Gastrocnemius medialis (tissue), 4 donors: ENCODE measurements at regions not wholly inside any gene's neighbourhood (a gene's known extent, or its start where the extent isn't known, plus 50 kb on each side); places are given as distances from the start of the nearest gene placed in this dataset.

Experiments used
- ATAC-seq, 2 donors: fragments of 150-250 bp; one replicate each; pipeline ENCODE4 v1.9.1; 2016
- DNase-seq, 2 donors: peaks; one replicate each; pipeline ENCODE4 v3.0.0-alpha.2; 2019
- H3K27ac ChIP-seq, 4 donors: fragments of 200-600 bp; sonication (generic); 1 replicate in 1 of 4; 2 replicates in 3 of 4; pipeline ENCODE4 v1.5.1; 2016 to 2018; ENCODE audit warnings: mild to moderate bottlenecking in 2 of 4, moderate library complexity in 1 of 4
- H3K27me3 ChIP-seq, 3 donors: fragments of 200-600 bp; sonication (generic) in 2 of 3; 1 replicate in 1 of 3; 2 replicates in 2 of 3; pipeline versions ENCODE4 v1.5.1 to v1.6.0; 2016 to 2019; ENCODE audit warnings: mild to moderate bottlenecking in 1 of 3, moderate library complexity in 1 of 3
- H3K36me3 ChIP-seq, 2 donors: fragments of 200-600 bp; sonication (generic) in 1 of 2; one replicate each; pipeline ENCODE4 v1.5.1; 2017 to 2018
- H3K4me1 ChIP-seq, 2 donors: fragments of 200-600 bp; sonication (generic) in 1 of 2; one replicate each; pipeline ENCODE4 v1.5.1; 2016 to 2017; ENCODE audit warnings: mild to moderate bottlenecking in 2 of 2
- H3K4me3 ChIP-seq, 4 donors: fragments of 200-600 bp; sonication (generic) in 3 of 4; 1 replicate in 1 of 4; 2 replicates in 3 of 4; pipeline ENCODE4 v1.5.1; 2016 to 2019; ENCODE audit warnings: mild to moderate bottlenecking in 2 of 4
- H3K9me3 ChIP-seq, 3 donors: fragments of 200-600 bp; sonication (generic) in 2 of 3; 1 replicate in 1 of 3; 2 replicates in 2 of 3; pipeline ENCODE4 v1.5.1; 2016 to 2019
- CTCF ChIP-seq, 5 experiments: fragments of 450-650 bp in 3 of 5; fragments of 200-600 bp in 2 of 5; sonication (generic) in 2 of 5; IDR thresholded peaks in 4 of 5; conservative IDR thresholded peaks in 1 of 5; 1 replicate in 4 of 5; 2 replicates in 1 of 5; pipeline ENCODE4 v1.5.1; 2016 to 2019; ENCODE audit warnings: antibody characterized with exemption in 5 of 5, mild to moderate bottlenecking in 3 of 5, moderate library complexity in 3 of 5
- POLR2A ChIP-seq, 2 donors: fragments of 450-650 bp; IDR thresholded peaks; one replicate each; pipeline ENCODE4 v1.6.1; 2017; ENCODE audit warnings: antibody characterized with exemption in 2 of 2, mild to moderate bottlenecking in 2 of 2, moderate library complexity in 2 of 2
- in situ Hi-C, 4 donors: fragments of 200-750 bp; cut with MboI; loops; one replicate each; pipeline versions ENCODE4 v1.15.0 to v1.8.0; 2017; ENCODE audit warnings: low sequenced_read_pairs in 4 of 4
- intact Hi-C: fragments of 100-400 bp; cut with DNase I; formaldehyde crosslinking; loops from one replicate; pipeline ENCODE4 v1.15.1; 2023; ENCODE audit warnings: low total_unique reads

- TF ChIP-seq CTCF (IDR thresholded peaks at IDR 0.05 in 4 of 5, conservative IDR thresholded peaks at IDR 0.05 in 1 of 5) (no peak), POLR2A (IDR thresholded peaks at IDR 0.05) (no peak)
Observed at GRCh38 chrX:125694171-125694570, 374.5 kb downstream of the TEX13C start.

GRCh38 chrX:125709074-125709473 lies 389.4 kb downstream of the TEX13C start:
- intact Hi-C loops (no loop called here), in situ Hi-C loops (no loop called here)
- H3K4me1 ChIP-seq, result no peaks in the 10 kb centered on the region
- DNase-seq (no peak), ATAC-seq (no peak)
- TF ChIP-seq POLR2A (IDR thresholded peaks at IDR 0.05) (no peak), CTCF (IDR thresholded peaks at IDR 0.05 in 4 of 5, conservative IDR thresholded peaks at IDR 0.05 in 1 of 5) (no peak)
- H3K9me3 ChIP-seq, result no peaks in the 10 kb centered on the region
- H3K36me3 ChIP-seq, result no peaks in the 10 kb centered on the region
- no peak overlapping the region for H3K27ac ChIP-seq
- H3K27me3 ChIP-seq, result no peaks in the 10 kb centered on the region
- no peak overlapping the region for H3K4me3 ChIP-seq

More at GRCh38 chrX:125694171-125694570, 374.5 kb downstream of the TEX13C start:
- Histone ChIP-seq H3K36me3 (no peaks in the 10 kb centered on the region), H3K27ac (no peak overlapping the region), H3K27me3 (no peaks in the 10 kb centered on the region), H3K4me1 (no peaks in the 10 kb centered on the region), H3K4me3 (no peak overlapping the region), H3K9me3 (no peaks in the 10 kb centered on the region)
- no peak for DNase-seq
- no peak for ATAC-seq
- in situ Hi-C loops (no loop called here), intact Hi-C loops (no loop called here)

- H3K4me1 ChIP-seq, result no peaks in the 10 kb centered on the region
- no peak overlapping the region for H3K27ac ChIP-seq
- no peaks in the 10 kb centered on the region for H3K36me3 ChIP-seq
- H3K27me3 ChIP-seq, result no peaks in the 10 kb centered on the region
- in situ Hi-C loops (no loop called here), intact Hi-C loops (no loop called here)
- no peak for ATAC-seq
- no peaks in the 10 kb centered on the region for H3K9me3 ChIP-seq
- H3K4me3 ChIP-seq, result no peak overlapping the region
- TF ChIP-seq POLR2A (IDR thresholded peaks at IDR 0.05) (no peak), CTCF (IDR thresholded peaks at IDR 0.05 in 4 of 5, conservative IDR thresholded peaks at IDR 0.05 in 1 of 5) (no peak)
- DNase-seq, result no peak
Observed at GRCh38 chrX:125709532-125709931, 389.9 kb downstream of the TEX13C start.

- Histone ChIP-seq H3K4me1 (no peaks in the 10 kb centered on the region), H3K27ac (no peak overlapping the region), H3K4me3 (no peak overlapping the region), H3K9me3 (no peaks in the 10 kb centered on the region), H3K36me3 (no peaks in the 10 kb centered on the region), H3K27me3 (no peaks in the 10 kb centered on the region)
- ATAC-seq (no peak), DNase-seq (no peak)
- intact Hi-C loops, result no loop called here
- in situ Hi-C loops, result no loop called here
- TF ChIP-seq POLR2A (IDR thresholded peaks at IDR 0.05) (no peak), CTCF (IDR thresholded peaks at IDR 0.05 in 4 of 5, conservative IDR thresholded peaks at IDR 0.05 in 1 of 5) (no peak)
Observed at GRCh38 chrX:125710403-125711062, 390.9 kb downstream of the TEX13C start.

- Histone ChIP-seq H3K27me3 (no peaks in the 10 kb centered on the region), H3K9me3 (no peaks in the 10 kb centered on the region), H3K27ac (no peak overlapping the region), H3K4me3 (no peak overlapping the region), H3K36me3 (no peaks in the 10 kb centered on the region), H3K4me1 (no peaks in the 10 kb centered on the region)
- no peak for ATAC-seq
- in situ Hi-C loops (no loop called here), intact Hi-C loops (no loop called here)
- DNase-seq, result no peak
- TF ChIP-seq POLR2A (IDR thresholded peaks at IDR 0.05) (no peak), CTCF (IDR thresholded peaks at IDR 0.05 in 4 of 5, conservative IDR thresholded peaks at IDR 0.05 in 1 of 5) (no peak)
Observed at GRCh38 chrX:125711103-125711502, 391.4 kb downstream of the TEX13C start.
